ENCODE measurements at regions not wholly inside any gene's neighbourhood (a gene's known extent, or its start where the extent isn't known, plus 50 kb on each side); places are given as distances from the start of the nearest gene placed in this dataset.

DNA sequence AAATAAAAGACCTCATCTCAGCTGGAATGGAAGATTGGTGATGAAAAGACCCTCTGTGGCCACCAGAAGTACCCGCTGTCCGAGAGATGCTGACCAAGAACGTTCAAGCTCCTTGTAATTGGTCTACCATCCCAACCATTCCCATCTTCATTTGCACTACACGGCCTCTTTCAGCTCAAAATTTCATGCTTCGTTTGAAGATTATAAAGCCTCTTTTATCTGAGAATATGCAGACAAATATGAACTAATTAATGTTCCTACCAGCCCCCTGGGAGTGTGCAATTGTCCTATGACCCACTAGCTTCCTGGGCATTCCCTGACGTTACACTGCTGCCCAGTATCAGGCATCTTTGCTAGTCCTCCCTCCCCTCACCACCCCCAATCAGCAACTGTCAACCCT lies 583.7 kb downstream of the MID1IP1 start:
- TF ChIP-seq YY1 (IDR thresholded peaks at IDR 0.05; ENCODE audit: extremely low read depth, insufficient replicate concordance, low read depth, low read length): no peak
- TF ChIP-seq, protein P1, sequence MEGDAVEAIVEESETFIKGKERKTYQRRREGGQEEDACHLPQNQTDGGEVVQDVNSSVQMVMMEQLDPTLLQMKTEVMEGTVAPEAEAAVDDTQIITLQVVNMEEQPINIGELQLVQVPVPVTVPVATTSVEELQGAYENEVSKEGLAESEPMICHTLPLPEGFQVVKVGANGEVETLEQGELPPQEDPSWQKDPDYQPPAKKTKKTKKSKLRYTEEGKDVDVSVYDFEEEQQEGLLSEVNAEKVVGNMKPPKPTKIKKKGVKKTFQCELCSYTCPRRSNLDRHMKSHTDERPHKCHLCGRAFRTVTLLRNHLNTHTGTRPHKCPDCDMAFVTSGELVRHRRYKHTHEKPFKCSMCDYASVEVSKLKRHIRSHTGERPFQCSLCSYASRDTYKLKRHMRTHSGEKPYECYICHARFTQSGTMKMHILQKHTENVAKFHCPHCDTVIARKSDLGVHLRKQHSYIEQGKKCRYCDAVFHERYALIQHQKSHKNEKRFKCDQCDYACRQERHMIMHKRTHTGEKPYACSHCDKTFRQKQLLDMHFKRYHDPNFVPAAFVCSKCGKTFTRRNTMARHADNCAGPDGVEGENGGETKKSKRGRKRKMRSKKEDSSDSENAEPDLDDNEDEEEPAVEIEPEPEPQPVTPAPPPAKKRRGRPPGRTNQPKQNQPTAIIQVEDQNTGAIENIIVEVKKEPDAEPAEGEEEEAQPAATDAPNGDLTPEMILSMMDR (IDR thresholded peaks at IDR 0.05 in 2 of 3, conservative IDR thresholded peaks at IDR 0.05 in 1 of 3; ENCODE audit: borderline replicate concordance in 1 of 3, insufficient read depth in 1 of 3, low read depth in 2 of 3, low read length in 2 of 3): no peak
- TF ChIP-seq TCF7L2 (IDR thresholded peaks at IDR 0.05; ENCODE audit: borderline replicate concordance, extremely low read depth, insufficient read depth, insufficient read length): no peak
- no peak for TF ChIP-seq POLR2A (IDR thresholded peaks at IDR 0.05; ENCODE audit: borderline replicate concordance, extremely low read depth, insufficient read depth, insufficient read length)
- TF ChIP-seq POLR2AphosphoS5 (IDR thresholded peaks at IDR 0.05; ENCODE audit: low read depth, low read length): no peak
- no peak for TF ChIP-seq MAX (IDR thresholded peaks at IDR 0.05)
- TF ChIP-seq REST (IDR thresholded peaks at IDR 0.05; ENCODE audit: low read depth): no peak
- TF ChIP-seq EZH2 (IDR thresholded peaks at IDR 0.05): no peak
- no peak for TF ChIP-seq ELF1 (IDR thresholded peaks at IDR 0.05; ENCODE audit: borderline replicate concordance, low read depth)
- TF ChIP-seq ZFX (IDR thresholded peaks at IDR 0.05): no peak
- no peak for TF ChIP-seq RAD21 (IDR thresholded peaks at IDR 0.05; ENCODE audit: low read depth)

All from HCT116 (cell line).